Hepatocyte (in vitro differentiated cells): ENCODE measurements at regions not wholly inside any gene's neighbourhood (a gene's known extent, or its start where the extent isn't known, plus 50 kb on each side); places are given as distances from the start of the nearest gene placed in this dataset.

Experiments
- CTCF ChIP-seq: fragments of 200-600 bp; sonication (generic); IDR thresholded peaks from 2 replicates; pipeline ENCODE4 v1.5.1; 2016; ENCODE audit warnings: antibody characterized with exemption, mild to moderate bottlenecking; ENCODE audit not compliant: poor library complexity
- EZH2phosphoT487 ChIP-seq: fragments of 200-600 bp; sonication (generic); IDR thresholded peaks from one replicate; pipeline ENCODE4 v1.6.1; 2018; ENCODE audit warnings: antibody characterized with exemption, mild to moderate bottlenecking, low read depth, moderate library complexity; ENCODE audit not compliant: unreplicated experiment, severe bottlenecking

- TF ChIP-seq CTCF (no peak), EZH2phosphoT487 (no peak)
Observed at GRCh38 chr7:35993113-35993512, 159.9 kb upstream of the EEPD1 start.
